DLD1 (cell line): ENCODE measurements at regions not wholly inside any gene's neighbourhood (a gene's known extent, or its start where the extent isn't known, plus 50 kb on each side); places are given as distances from the start of the nearest gene placed in this dataset.
"Not testable (repeated sequence)": the region's sequence is repeated elsewhere in the genome, so short reads cannot be mapped to it uniquely, and the experiment has no call there.

ENCODE experiments used
- in situ Hi-C: cut with HindIII; loops from 2 replicates; pipeline ENCODE4 v1.10.0; 2017; ENCODE audit warnings: low sequenced_read_pairs

DNA sequence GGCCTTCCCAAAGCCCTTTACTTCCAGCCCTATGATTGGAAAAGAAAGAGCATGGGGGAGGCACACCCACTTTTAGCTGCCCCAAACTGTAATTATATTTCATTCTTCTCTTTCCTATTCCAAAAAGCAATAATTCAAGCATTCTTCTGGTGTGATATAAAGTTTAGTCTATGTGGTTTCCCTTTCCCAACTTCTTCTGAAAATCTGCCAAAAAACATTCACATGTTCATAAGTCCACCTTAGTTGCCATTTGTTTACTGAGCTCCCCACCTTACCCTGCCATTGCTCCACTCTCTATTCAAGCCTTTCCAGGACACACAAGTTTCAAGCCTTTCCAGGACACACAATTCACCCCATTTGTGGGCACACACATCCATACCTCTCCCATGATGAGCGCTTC, 111.6 kb upstream of the BMAL1 start:
- in situ Hi-C loops = loop anchor here (25.0 kb wide), 1 partner anchor 179 kb away; no protein-coding TSS in a partner anchor

DNA sequence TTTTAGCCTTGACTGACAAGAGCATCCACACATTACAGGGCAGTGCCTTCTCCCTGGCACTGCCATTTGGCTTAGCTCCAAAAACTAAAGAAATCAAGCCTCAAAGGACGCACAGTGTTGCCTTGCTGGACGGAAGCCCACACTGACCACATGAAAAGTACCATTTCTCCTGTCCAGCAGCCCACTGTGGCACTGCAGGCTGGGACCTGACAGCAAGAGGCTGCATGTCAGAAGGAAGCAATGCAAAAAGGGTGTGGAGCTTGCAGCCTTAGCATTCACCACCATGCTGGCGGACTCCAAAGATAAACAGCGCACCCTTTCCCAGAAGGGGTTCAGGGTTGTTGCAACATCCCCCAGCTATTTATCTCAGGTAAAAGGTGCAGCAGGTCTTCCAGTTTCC, 109.3 kb upstream of the BMAL1 start:
- in situ Hi-C loops = loop anchor here (25.0 kb wide), 1 partner anchor 181 kb away; no protein-coding TSS in a partner anchor

DNA sequence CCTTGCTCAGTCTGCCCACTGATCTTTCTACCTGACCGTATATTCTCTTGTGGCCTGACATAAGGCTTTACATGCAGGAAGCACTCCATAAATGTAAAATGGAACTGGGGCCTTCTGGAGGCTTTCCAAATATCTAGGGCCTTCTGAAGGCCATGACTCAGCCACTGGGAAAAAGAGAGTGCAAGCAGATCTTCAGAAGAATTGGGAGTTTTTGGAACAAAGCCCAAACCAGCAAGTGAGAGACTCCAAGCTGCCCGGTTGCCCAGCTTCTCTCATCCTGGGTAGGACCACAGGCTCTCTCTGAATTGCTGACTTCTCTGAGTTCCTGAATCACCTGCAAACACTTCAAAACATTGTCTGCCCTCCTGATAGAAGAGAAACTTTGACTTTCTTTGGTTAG, 107.9 kb upstream of the BMAL1 start:
- in situ Hi-C loops = loop anchor here (25.0 kb wide), 1 partner anchor 182 kb away; no protein-coding TSS in a partner anchor

DNA sequence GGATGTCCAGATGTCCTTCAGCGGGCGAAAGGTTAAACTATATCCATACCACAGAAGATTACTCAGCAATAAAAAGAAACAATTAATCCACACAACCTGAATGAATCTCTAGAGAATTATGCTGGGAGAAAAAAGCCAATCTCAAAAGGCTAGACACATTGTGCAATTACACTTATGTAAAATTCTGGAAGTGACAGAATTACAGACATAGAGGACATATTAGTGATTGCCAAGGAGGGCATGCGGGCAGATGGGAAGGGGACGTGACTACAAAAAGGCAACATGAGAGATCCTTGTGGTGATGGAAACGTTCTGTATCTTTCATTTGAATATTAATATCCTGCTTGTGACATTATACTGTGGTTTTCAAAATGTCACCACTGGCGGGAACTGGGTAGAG, 103.5 kb upstream of the BMAL1 start:
- in situ Hi-C loops = loop anchor here (25.0 kb wide), 1 partner anchor 187 kb away; no protein-coding TSS in a partner anchor

DNA sequence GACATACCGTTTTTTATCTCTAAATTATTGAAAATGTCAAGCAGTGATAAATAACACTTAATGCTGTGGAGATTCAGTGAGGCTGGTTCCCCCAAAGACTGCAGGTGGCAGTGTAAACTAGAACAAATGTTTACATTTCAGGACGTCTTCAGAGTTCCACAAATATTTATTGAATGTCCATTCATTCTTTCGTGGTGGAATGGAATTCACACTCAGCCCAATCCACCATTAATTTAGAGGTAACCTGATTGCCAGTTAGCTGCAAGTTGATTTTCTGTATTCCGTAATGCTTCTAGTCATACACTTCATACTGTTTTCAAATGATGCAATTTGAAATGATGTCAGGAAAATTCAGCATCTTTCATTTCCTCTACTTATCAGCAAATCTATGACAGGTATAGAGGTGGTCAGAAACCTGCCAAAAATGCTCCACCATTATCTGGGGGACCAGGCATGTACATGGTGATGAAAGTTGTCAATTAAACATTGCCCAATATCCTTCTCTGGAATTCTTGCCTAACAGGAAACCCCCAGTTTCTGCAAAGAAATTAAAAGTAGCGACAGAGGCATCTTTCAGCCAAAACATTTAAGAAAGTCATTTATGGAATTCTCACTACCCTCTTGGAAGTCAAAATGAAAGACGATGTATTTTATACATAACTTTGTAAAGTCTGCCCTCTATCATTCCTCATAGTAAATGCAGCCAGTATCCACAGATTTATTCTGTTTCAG, 94.3 kb upstream of the BMAL1 start:
- in situ Hi-C loops = no loop called here

DNA sequence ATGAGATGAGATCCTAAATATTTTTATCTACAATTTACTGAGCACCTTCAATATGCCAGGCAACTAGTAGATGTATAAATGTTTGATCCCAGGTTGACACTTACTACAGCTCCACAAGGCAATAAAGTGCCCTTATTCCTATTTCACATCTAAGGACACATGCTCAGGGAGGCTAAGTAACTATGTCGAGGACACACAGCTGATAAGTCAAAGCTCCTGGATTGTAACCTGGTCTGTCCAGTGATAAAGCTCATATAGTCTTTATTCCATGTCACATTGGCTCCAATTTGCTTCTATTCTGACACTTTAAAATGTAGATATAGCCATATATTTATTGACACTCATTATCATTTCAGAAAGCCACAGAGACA, 93.8 kb upstream of the BMAL1 start:
- in situ Hi-C loops = no loop called here

DNA sequence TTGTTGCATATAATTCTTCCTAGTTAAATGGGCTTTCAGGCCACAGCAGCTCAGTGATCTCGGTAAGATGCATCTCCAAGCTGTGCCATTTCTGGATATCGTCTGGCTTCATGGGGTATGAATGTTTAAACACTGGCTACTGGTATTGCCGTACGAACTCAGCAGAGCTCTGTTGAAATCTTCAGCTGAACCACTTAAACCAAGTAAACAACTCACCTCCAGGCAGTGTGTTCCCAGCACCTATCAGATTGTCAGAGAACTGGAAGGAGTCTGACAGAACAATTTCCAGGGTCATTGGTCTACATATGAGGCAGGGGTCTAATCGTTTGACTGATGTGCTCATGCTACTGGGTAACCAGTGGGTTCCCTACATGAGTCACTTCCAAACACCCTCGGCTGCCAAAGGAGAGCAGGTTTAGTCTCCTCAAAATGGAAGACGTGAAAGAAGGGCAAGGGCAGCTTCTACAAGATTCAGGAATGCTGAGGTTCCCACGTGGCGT, 93.2 kb upstream of the BMAL1 start:
- in situ Hi-C loops = no loop called here

DNA sequence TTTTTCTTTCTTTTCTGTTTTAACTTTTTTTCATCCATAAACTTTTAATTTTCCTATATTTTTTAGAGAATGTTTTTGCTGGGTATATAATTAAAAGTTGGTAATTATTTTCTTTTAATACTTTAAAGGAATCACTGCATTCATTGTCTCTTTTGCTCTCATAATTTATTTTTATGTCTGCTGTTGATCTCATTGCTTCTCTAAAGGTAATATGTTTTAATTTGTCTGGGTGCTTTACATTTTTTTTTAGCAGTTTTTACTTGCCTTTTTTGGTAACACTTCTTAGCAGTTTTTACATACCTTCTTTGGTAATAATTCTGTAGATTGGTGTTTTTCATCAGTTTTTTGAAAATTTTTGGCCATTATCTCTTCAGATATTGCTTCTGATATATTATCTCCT, 89.4 kb upstream of the BMAL1 start:
- in situ Hi-C loops = no loop called here

DNA sequence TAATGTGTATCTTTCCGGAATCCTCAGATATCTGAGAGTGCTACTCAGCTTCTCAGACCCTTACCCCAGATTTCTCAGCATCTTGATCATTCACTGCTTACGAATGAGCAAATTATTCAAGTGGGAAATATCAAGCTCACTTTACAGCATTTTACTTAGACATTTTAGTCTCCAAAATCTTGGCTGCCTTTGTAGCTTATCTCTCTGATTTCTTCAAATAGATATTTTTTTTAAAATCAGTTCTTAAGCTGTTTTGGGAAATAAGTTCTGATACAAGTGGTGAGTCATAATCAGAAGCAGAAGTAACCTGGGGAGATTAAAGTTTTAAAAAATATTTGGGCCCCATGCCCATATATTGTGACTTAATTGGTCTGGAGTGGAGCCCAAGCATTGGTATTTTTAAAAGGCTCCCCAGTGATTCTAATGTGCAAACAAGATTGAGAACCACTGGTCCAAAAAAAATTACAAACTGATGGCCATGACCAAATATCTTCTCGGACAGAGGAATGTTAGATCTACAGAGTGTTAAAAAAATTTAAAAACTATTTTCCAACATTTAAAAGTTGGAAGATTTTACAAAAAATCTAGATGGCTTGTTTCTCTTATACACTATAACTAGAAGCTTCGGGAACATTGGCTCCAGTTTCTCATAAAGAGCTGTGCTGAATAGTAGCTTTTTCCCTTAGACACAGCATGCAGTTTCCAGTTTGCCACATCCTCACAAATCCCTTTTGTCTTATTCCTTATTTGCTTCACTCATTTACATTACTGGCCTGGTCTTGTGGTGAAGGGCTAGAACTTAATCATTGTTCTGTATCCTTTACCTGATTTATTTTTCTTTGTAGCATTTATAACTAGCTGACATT, 87.8 kb upstream of the BMAL1 start:
- in situ Hi-C loops = no loop called here

DNA sequence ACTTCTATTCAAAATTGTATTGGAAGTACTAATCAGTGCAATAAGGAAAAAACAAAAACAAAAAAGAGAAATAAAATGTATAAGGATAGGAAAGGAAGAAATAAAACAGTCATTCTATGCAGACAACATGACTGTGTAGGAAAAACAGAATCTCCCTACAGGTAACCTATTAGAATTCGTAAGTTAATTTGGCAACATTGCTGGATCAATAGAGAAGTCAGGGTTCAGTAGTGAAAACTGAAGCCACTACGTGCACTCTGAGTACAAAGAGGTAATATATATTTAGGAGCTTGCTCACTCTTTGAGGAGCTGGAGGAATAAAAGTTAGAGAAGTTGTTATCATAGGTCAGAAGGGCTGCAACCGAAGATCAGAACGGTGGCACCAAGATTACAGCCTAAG, 84.0 kb upstream of the BMAL1 start:
- in situ Hi-C loops = no loop called here

DNA sequence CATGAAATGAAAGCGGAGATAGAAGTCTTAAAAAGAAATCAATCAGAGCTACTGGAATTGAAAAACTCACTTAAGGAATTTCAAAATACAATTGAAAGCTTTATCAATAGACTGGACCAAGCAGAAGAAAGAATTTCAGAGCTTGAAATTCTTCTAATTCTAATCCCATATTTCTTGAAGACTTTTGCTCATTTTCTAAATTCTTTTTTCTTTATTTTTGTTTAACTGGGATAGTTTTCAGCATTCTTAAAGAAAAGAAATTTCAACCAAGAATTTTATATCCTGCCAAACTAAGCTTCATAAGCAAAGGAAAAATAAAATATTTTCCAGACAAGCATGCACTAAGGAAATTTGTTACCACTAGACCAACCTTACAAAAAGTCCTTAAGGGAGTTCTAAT, 80.2 kb upstream of the BMAL1 start:
- in situ Hi-C loops = not testable (repeated sequence)

DNA sequence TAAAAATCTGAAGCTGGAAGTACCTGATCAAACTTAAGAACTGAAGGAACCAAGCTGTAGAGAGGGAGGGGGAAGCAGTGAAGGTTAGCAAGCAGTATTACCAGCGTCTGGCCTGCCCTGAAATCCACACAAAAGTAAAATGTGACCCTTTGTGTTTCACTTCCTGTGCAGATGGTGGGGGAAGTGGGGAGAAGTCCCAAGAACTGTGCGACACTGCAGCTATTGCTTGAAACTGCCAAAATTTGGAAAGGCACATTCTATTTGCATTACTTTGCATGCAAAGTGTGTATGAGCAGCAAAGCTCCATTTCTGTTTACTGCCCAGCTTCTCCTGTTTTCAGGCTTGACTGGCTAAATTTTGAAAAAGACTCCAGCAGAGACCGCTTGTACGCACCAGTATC, 72.1 kb upstream of the BMAL1 start:
- in situ Hi-C loops = no loop called here

DNA sequence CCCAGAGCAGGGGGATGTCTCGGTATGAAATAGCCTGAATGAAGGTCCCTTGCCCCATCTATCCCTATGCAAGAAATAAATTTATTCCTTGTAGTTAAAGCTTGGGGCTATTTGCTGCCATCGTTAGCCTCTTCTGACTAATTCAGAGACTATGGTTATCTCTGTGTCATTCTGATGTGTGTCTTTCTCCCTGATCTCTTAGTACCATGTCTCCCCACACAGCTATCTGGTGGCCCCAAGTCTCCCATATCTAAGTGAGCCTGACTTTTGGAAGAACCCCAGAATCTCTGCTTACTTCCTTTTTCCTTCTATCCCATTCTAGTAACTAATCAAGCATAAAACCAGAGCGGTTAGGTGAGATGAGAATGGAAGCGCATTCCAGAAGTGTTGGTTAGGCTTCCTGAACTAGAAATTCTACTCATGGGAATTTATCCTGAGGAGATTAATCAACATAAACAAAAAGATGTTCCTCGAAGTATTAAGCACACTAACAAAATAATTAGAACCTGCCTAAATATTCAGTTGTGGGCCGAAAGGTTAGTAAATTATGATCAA, 71.4 kb upstream of the BMAL1 start:
- in situ Hi-C loops = no loop called here

DNA sequence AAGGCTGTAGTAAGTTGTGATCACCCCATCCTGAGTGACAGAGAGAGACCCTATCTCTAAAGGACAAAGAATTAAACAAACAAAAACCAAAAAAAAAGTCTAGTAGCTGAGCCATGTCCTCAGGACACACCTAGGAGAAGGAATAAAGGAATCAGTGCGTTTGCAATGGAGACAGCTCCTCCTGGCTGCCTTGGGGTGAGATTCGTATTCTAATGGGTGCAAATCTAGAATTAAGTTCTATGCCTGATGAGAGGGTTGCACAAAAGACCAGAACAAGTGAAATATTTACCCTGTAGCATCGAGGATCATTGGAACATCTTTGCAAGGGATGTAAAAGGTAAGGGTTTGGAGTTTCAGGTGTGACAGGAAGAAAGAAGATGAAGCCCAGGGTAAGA, 70.3 kb upstream of the BMAL1 start:
- in situ Hi-C loops = no loop called here

DNA sequence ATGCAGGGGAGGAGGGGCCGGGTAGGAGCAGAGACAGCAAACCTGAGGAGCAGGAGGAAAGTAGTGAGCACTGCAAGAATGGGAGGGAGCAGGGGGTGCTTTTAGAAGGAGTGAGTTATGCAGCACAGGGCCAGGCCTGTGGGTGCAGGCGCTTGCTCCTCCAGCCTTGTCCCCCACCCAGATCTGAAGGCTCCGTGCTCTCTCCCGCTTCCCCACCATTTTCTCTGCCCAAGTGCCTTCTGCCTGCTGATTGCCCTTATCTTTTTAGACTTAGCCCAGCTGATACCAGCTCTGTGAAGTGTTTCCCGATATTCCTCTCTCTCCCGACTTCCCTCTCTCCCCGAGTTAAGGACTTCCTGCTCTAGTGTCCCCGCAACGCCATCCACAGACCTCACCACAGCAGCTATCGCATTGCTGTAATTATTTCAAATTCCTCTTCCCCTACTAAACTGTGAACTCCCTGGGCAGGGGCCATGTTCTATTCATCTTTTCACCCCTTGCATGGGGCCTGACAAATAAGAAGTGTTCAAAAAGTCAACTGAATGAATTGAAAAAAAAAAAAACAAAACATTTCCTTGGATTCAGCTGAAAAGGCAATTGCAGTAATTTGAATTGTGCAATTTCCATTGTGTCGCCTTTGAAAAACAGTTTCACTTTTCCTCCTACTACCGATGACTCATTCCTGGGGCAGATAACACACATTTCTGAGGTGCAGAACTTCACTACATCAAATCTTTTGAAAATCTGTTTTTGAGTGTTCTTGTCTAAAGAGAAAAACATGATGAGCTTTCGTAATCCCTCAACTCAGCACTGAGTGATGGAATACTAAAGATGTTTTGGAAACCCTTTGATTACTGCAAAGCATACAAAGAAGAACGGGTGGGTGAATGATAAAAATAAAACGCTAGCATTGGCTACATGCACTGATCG, 69.7 kb upstream of the BMAL1 start:
- in situ Hi-C loops = no loop called here

DNA sequence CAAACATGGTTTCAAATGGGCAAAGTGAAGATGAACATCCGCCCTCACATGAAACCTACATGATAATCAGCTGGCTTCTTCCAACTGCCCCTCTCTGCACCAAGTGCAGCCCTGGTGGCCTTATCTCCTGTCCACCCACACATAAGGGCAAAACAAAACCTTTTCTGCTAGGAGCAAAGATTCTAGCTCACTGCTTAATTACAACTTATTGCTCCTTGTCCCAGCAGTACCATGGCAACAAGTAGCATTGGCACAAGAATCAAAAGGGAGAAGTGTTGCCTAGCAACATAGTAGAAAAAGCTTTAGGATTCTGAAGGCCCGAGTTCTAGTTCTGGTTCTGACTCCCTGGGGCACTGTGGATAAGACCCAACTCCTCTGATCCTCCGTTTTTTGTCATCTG, 68.7 kb upstream of the BMAL1 start:
- in situ Hi-C loops = no loop called here

DNA sequence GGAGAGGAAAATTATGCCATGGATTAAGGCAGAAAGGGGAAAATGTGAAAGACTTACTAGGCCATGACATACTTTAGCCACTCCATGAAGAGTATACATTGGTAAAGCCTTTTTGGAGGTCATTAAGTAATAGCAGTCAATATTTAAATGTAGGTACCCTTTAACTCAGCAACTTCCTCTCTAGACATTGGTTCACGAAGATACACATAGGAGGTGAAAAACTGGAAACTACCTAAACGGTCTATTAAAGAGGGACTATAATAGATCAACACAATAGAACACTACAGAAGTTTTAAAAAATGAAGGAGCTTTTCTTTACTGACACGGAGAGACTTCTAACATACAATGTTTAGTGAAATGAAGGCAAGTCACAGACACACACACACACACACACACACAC, 68.2 kb upstream of the BMAL1 start:
- in situ Hi-C loops = no loop called here

DNA sequence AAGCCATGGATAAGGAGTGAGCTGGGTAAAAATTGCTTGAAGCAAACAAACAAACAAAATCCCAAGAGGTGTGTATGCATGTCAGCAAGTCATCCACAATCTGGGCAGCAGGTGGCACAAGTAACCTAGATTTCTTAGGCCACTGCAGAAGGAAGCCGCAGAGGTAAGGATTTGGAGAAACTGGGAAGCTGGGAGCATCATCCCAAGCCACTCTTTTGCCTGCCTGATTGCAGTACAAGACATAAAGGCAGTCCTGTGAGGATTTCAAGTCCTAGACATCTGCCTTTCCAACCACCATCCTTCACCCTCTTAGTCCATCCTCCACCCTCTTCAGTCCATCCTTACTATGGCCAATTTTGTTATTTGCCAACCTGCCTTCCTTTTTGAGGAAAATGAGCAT, 67.2 kb upstream of the BMAL1 start:
- in situ Hi-C loops = no loop called here

DNA sequence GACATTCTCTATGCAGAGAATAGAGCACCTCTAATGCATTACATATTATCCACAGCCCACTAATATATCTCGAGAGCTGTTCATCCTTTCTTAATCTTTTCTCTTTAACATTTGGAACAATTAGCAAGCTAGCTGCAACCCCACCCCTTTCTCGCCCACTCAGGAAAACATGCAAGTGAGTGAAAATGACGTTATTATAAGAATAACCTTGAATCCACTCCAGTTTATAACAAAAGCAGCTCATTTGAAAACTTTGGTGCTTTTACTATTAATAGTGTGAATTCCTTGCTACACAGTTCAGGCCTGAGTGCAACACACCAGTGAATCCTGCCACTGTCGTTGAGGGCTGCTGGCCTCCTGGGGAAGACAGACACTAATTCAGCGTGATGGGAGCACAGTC, 63.3 kb upstream of the BMAL1 start:
- in situ Hi-C loops = no loop called here

DNA sequence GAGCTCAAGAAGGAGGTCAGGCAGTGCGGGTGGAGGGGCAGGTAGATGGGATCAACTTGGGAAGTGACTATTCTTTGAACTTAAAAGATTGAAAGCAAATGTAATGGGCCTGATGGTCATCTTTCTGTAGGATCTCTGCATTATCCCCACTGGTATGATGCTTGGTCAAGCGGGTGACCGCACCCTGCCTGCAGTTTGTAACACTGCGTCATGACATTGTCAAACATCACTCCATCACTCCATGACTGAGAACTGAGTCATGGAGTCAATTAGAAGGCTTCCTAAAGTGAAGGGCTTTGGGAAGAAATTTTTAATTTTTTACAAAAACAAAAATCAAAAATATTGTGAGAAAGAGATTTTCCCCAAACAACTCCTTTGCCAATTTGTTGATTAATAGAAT, 62.4 kb upstream of the BMAL1 start:
- in situ Hi-C loops = no loop called here
